Mesendoderm (in vitro differentiated cells): ENCODE measurements at regions not wholly inside any gene's neighbourhood (a gene's known extent, or its start where the extent isn't known, plus 50 kb on each side); places are given as distances from the start of the nearest gene placed in this dataset.

ENCODE experiments used
- DNase-seq: peaks from one replicate; pipeline ENCODE4 v3.0.0; 2013
- H2AK5ac ChIP-seq: 2 replicates; pipeline ENCODE4 v1.6.1; 2013; ENCODE audit warnings: low read length, inconsistent platforms
- H2BK120ac ChIP-seq: 2 replicates; pipeline ENCODE4 v1.6.1; 2013; ENCODE audit warnings: low read depth, mild to moderate bottlenecking, low read length, moderate library complexity, mixed read lengths
- H2BK15ac ChIP-seq: replicated peaks from 2 replicates; pipeline ENCODE4 v1.6.1; 2013; ENCODE audit warnings: low read depth, mild to moderate bottlenecking, moderate library complexity
- H2BK5ac ChIP-seq: 2 replicates; pipeline ENCODE4 v1.6.1; 2013; ENCODE audit warnings: low read length, inconsistent platforms
- H3K18ac ChIP-seq: 2 replicates; pipeline ENCODE4 v1.6.1; 2013; ENCODE audit warnings: mild to moderate bottlenecking, low read length, mixed read lengths
- H3K23ac ChIP-seq: one replicate; pipeline ENCODE4 v1.6.1; 2013; ENCODE audit warnings: low read length
- H3K27ac ChIP-seq: 2 replicates; pipeline ENCODE4 v1.5.1; 2013; ENCODE audit warnings: low read depth, mild to moderate bottlenecking, inconsistent platforms, low read length, moderate library complexity
- H3K27me3 ChIP-seq: 2 replicates; pipeline ENCODE4 v1.6.1; 2013; ENCODE audit warnings: low read length, control low read depth, mild to moderate bottlenecking, inconsistent platforms; ENCODE audit not compliant: insufficient read depth, poor library complexity
- H3K36me3 ChIP-seq: 2 replicates; pipeline ENCODE4 v1.6.1; 2013; ENCODE audit warnings: low read length, inconsistent platforms; ENCODE audit not compliant: control insufficient read depth, insufficient read depth
- H3K4ac ChIP-seq: one replicate; pipeline ENCODE4 v1.6.1; 2013; ENCODE audit warnings: low read depth, mild to moderate bottlenecking, low read length, moderate library complexity
- H3K4me1 ChIP-seq: 2 replicates; pipeline ENCODE4 v1.6.1; 2013; ENCODE audit warnings: low read depth, low read length, inconsistent platforms; ENCODE audit not compliant: control insufficient read depth
- H3K4me2 ChIP-seq: 2 replicates; pipeline ENCODE4 v1.6.1; 2013; ENCODE audit warnings: low read length
- H3K4me3 ChIP-seq: 2 replicates; pipeline ENCODE4 v1.5.1; 2013; ENCODE audit warnings: mild to moderate bottlenecking, low read length
- H3K56ac ChIP-seq: one replicate; pipeline ENCODE4 v1.6.1; 2013; ENCODE audit warnings: low read length
- H3K79me1 ChIP-seq: 2 replicates; pipeline ENCODE4 v1.6.1; 2013; ENCODE audit warnings: low read length, inconsistent platforms
- H3K79me2 ChIP-seq: 2 replicates; pipeline ENCODE4 v1.6.1; 2013; ENCODE audit warnings: mild to moderate bottlenecking, low read length; ENCODE audit not compliant: control insufficient read depth, insufficient read depth
- H3K9ac ChIP-seq: 2 replicates; pipeline ENCODE4 v1.6.1; 2013; ENCODE audit warnings: low read length, inconsistent platforms
- H4K5ac ChIP-seq: one replicate; pipeline ENCODE4 v1.6.1; 2013; ENCODE audit warnings: low read length
- H4K8ac ChIP-seq: one replicate; pipeline ENCODE4 v1.6.1; 2013; ENCODE audit warnings: low read depth, mild to moderate bottlenecking, control low read depth, low read length, moderate library complexity
- WGBS: extraction: QIAGEN DNeasy Blood & Tissue Kit; methylation state at CpG from one replicate; pipeline ENCODE4 v1.1.7; 2013; ENCODE audit warnings: low lambda C conversion rate, missing lambda C conversion rate; ENCODE audit not compliant: insufficient coverage; ENCODE audit errors: extremely low coverage; 5-methylcytosine and 5-hydroxymethylcytosine counted together

DNA sequence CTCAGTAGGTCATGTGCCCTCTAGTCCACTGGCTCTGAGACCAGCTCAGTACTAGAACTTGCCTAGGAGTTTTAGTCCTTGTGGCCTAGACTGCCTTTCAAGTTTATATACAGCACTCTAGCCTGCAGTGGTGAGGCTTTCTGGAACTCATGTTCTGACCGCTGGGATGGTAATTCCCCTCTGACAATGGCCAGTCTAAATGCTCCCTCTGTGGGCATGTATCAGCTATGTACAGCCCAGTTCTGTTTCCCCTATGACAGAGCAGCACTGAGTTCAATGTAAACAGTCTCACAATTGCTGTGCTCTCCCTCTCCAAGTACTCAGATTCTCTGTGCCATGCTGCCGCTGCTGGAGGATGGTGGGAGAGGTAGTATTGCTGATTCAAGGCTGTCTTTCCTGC lies 68.6 kb upstream of the SLC27A6 start:
- Histone ChIP-seq H3K36me3 (no peaks in the 10 kb centered on the region), H3K56ac (no peak overlapping the region), H3K79me2 (no peaks in the 10 kb centered on the region), H3K4me3 (no peak overlapping the region), H3K27ac (no peak overlapping the region), H3K4ac (no peak overlapping the region), H3K4me2 (no peak overlapping the region), H4K8ac (no peak overlapping the region), H4K5ac (no peak overlapping the region), H3K27me3 (no peaks in the 10 kb centered on the region), H2AK5ac (no peak overlapping the region), H3K9ac (no peak overlapping the region), H2BK120ac (no peak overlapping the region), H3K18ac (no peak overlapping the region), H3K4me1 (no peaks in the 10 kb centered on the region), H2BK5ac (no peak overlapping the region), H3K23ac (no peak overlapping the region), H2BK15ac (no peak overlapping the region), H3K79me1 (no peaks in the 10 kb centered on the region)
- DNase-seq: no peak
- no CpG with 5 or more reads among the region's 2 CpGs for WGBS

DNA sequence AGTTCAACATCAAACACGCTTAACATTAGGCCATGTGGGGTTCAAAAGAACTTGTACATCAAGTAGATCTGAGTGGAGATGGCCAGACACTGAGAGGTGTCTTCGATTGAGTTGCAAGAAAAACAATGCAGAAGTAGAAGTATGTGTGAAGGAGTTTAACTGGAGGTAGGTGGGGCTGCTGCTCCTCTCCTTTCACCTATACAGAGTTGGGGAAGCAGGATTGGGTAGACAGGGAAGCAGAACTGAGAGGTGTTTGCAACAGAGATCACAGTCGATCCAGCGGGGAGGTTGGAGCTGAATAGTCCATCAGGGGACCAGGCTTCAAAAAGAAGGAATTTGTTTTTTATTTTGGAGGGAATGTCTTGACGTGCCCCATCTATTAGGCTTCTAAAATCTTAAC lies 61.7 kb upstream of the SLC27A6 start:
- H3K23ac ChIP-seq: no peak overlapping the region
- H2BK5ac ChIP-seq: no peak overlapping the region
- H3K4me3 ChIP-seq: no peak overlapping the region
- H3K27ac ChIP-seq: no peak overlapping the region
- no peak overlapping the region for H2BK120ac ChIP-seq
- no peak overlapping the region for H3K56ac ChIP-seq
- no peak overlapping the region for H4K5ac ChIP-seq
- no peaks in the 10 kb centered on the region for H3K79me1 ChIP-seq
- H2AK5ac ChIP-seq: no peak overlapping the region
- no peaks in the 10 kb centered on the region for H3K4me1 ChIP-seq
- no peaks in the 10 kb centered on the region for H3K79me2 ChIP-seq
- no peaks in the 10 kb centered on the region for H3K27me3 ChIP-seq
- no peak overlapping the region for H4K8ac ChIP-seq
- H2BK15ac ChIP-seq: no peak overlapping the region
- no peak overlapping the region for H3K4me2 ChIP-seq
- H3K9ac ChIP-seq: no peak overlapping the region
- H3K4ac ChIP-seq: no peak overlapping the region
- no peak overlapping the region for H3K18ac ChIP-seq
- WGBS: no CpG with 5 or more reads among the region's 5 CpGs
- peak; percentile 20 for DNase-seq
- no peaks in the 10 kb centered on the region for H3K36me3 ChIP-seq

DNA sequence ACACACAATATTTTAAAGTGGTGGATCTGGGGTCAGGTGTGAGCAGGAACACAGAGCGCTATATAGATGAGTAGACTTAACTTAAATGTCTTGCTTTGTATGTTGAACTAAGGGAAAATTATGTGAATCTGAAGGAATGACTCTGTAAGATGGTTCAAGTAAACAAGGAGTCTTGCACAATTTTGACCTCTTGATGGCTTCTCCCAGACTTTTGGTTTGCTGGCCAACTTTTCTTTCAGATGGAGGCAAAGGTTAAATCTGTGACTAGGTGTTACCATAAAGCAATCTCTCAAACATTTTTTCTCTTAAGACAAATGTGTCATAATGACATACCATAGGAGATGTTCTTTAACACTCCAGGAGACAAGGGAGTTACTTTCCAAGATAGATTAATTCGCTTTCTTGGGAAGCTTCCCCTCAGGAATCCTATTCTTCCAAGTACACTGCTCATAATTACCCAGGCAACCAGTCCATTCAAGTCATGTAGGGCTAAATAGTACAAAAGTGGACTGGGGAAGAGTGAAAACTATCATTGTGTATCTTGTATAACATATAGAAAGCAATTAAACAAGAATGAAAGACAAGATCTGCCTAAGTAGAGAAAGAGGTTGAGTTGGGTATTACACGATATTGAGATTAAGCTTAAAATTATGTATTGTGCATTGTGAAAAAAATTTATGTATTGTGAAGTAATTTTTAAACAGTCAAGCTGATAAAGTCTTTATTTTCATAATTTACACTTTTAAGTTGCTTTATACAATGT lies 60.3 kb upstream of the SLC27A6 start:
- no peak overlapping the region for H2BK120ac ChIP-seq
- H3K79me2 ChIP-seq: no peaks in the 10 kb centered on the region
- no peak overlapping the region for H3K23ac ChIP-seq
- no peak overlapping the region for H4K8ac ChIP-seq
- no peaks in the 10 kb centered on the region for H3K4me1 ChIP-seq
- no peak overlapping the region for H3K4me2 ChIP-seq
- no CpG with 5 or more reads among the region's 3 CpGs for WGBS
- H3K56ac ChIP-seq: no peak overlapping the region
- no peak overlapping the region for H2BK5ac ChIP-seq
- H3K27me3 ChIP-seq: no peaks in the 10 kb centered on the region
- H2AK5ac ChIP-seq: no peak overlapping the region
- DNase-seq: no peak
- H3K36me3 ChIP-seq: no peaks in the 10 kb centered on the region
- no peak overlapping the region for H3K18ac ChIP-seq
- no peaks in the 10 kb centered on the region for H3K79me1 ChIP-seq
- H2BK15ac ChIP-seq: no peak overlapping the region
- no peak overlapping the region for H4K5ac ChIP-seq
- no peak overlapping the region for H3K9ac ChIP-seq
- no peak overlapping the region for H3K4me3 ChIP-seq
- no peak overlapping the region for H3K4ac ChIP-seq
- H3K27ac ChIP-seq: no peak overlapping the region

DNA sequence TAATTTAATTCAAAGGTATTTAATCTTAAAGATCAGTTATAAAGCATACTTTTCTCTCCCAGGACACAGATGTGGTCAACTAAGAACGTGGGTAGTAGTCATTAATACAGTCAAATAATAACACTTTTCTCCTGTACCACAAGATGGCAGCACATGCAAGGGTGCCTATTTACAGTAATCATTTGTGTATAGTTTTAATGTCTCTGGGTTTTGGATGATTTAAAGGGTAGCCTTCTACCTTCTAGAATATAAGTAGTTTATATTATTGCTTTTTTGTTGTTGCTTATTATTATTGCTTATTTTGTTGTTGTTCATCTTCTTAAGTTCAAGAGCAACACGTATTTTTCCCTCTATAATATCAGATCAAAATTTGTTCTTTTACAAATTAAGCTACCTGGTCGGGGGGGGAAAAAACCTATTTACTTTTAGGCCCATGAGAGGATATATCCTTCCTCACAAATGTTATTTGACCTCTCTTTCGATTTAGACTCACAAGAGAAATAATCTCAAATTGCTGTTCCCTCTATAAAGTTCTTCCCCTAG lies 59.6 kb upstream of the SLC27A6 start:
- Histone ChIP-seq H3K23ac (no peak overlapping the region), H3K79me1 (no peaks in the 10 kb centered on the region), H4K5ac (no peak overlapping the region), H3K4ac (no peak overlapping the region), H3K4me3 (no peak overlapping the region), H2BK15ac (no peak overlapping the region), H2BK5ac (no peak overlapping the region), H3K36me3 (no peaks in the 10 kb centered on the region), H3K56ac (no peak overlapping the region), H3K18ac (no peak overlapping the region), H3K79me2 (no peaks in the 10 kb centered on the region), H3K9ac (no peak overlapping the region), H4K8ac (no peak overlapping the region), H2AK5ac (no peak overlapping the region), H3K27ac (no peak overlapping the region), H3K27me3 (no peaks in the 10 kb centered on the region), H3K4me2 (no peak overlapping the region), H2BK120ac (no peak overlapping the region), H3K4me1 (no peaks in the 10 kb centered on the region)
- DNase-seq: peak; percentile 54
- no CpG with 5 or more reads among the region's 4 CpGs for WGBS

DNA sequence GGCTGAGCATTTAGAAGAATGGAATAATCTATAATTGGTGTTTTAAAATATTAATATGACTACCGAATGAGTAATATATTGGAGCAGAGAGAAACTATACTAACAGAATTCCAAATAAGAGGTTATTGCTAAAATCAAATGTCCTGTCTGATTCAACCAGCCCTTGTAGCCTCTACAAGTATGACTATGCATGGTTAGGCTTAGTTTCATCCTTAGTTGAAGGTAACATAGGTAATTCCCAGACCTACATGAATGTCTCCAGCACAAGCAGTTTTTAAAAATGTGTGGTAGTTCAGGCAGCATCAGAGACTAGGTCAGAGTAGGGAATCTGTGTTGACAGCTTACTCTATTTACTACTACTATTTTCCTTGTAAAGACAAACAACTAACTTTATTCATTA lies 51.7 kb upstream of the SLC27A6 start:
- Histone ChIP-seq H3K36me3 (no peaks in the 10 kb centered on the region), H3K4ac (no peak overlapping the region), H3K18ac (no peak overlapping the region), H3K23ac (no peak overlapping the region), H2BK15ac (no peak overlapping the region), H2BK5ac (no peak overlapping the region), H2BK120ac (no peak overlapping the region), H3K79me2 (no peaks in the 10 kb centered on the region), H3K9ac (no peak overlapping the region), H3K27ac (no peak overlapping the region), H4K8ac (no peak overlapping the region), H3K4me2 (no peak overlapping the region), H3K27me3 (no peaks in the 10 kb centered on the region), H4K5ac (no peak overlapping the region), H3K79me1 (no peaks in the 10 kb centered on the region), H2AK5ac (no peak overlapping the region), H3K4me1 (no peaks in the 10 kb centered on the region), H3K56ac (no peak overlapping the region), H3K4me3 (no peak overlapping the region)
- DNase-seq: no peak
- no CpG with 5 or more reads among the region's 1 CpG for WGBS
